Hepatocyte (in vitro differentiated cells): ENCODE measurements at regions not wholly inside any gene's neighbourhood (a gene's known extent, or its start where the extent isn't known, plus 50 kb on each side); places are given as distances from the start of the nearest gene placed in this dataset.

Source experiments
- CTCF ChIP-seq: fragments of 200-600 bp; sonication (generic); IDR thresholded peaks from 2 replicates; pipeline ENCODE4 v1.5.1; 2016; ENCODE audit warnings: antibody characterized with exemption, mild to moderate bottlenecking; ENCODE audit not compliant: poor library complexity
- EZH2 ChIP-seq: fragments of 200-600 bp; sonication (generic); IDR thresholded peaks from 2 replicates; pipeline ENCODE4 v1.6.1; 2016; ENCODE audit warnings: antibody characterized with exemption, mild to moderate bottlenecking, borderline replicate concordance
- EZH2phosphoT487 ChIP-seq: fragments of 200-600 bp; sonication (generic); IDR thresholded peaks from one replicate; pipeline ENCODE4 v1.6.1; 2018; ENCODE audit warnings: antibody characterized with exemption, mild to moderate bottlenecking, low read depth, moderate library complexity; ENCODE audit not compliant: unreplicated experiment, severe bottlenecking

- TF ChIP-seq EZH2 (no peak), CTCF (no peak), EZH2phosphoT487 (no peak)
These were observed 557.2 kb upstream of the TBL1XR1 start for GRCh38 chr3:177754508-177754921.
